ENCODE measurements at regions not wholly inside any gene's neighbourhood (a gene's known extent, or its start where the extent isn't known, plus 50 kb on each side); places are given as distances from the start of the nearest gene placed in this dataset.

DNA sequence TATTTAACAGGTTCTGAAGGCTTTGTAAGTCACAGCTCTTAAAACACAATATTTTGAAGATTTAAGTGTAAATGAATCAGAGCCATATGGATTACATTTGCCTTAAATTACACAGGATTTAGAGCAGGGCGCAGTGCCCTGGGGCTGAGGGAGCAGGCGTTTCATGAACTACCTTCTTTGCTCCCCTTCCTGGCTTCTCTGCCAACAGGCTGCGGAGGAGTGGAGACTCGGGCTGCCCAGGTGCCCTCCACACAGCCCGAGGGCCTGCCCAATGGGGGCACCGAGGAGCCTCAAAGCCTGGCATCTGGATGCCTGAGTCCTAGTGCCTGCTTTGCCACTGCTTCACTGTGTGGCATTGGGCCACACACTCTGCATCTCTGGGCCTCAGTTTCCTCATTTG is 90.6 kb upstream of the HAND1 start (continued):
- TF ChIP-seq BCL11A (IDR thresholded peaks at IDR 0.05; ENCODE audit: low read depth in 2 of 2, low read length in 2 of 2) (no peak), EGR1 (IDR thresholded peaks at IDR 0.05; ENCODE audit: borderline replicate concordance, low read depth, low read length) (no peak), POLR2A (IDR thresholded peaks at IDR 0.05; ENCODE audit: control extremely low read depth in 1 of 2, low read depth in 2 of 2, low read length in 2 of 2) (no peak)
- TF ChIP-seq, protein P1, sequence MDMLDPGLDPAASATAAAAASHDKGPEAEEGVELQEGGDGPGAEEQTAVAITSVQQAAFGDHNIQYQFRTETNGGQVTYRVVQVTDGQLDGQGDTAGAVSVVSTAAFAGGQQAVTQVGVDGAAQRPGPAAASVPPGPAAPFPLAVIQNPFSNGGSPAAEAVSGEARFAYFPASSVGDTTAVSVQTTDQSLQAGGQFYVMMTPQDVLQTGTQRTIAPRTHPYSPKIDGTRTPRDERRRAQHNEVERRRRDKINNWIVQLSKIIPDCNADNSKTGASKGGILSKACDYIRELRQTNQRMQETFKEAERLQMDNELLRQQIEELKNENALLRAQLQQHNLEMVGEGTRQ (IDR thresholded peaks at IDR 0.05; ENCODE audit: low read length) = no peak
